ENCODE measurements at regions not wholly inside any gene's neighbourhood (a gene's known extent, or its start where the extent isn't known, plus 50 kb on each side); places are given as distances from the start of the nearest gene placed in this dataset.
A peak's percentile ranks its signal among the peaks of the same experiment; 100 is the strongest.

GRCh38 chr3:137692803-137693431 lies 71.2 kb upstream of the SOX14 start:
- peak; percentile 68 for DNase-seq
- H3K4me1 Mint-ChIP-seq (ENCODE audit: low read depth, unreplicated experiment) = no peaks in the 10 kb centered on the region
- no peak overlapping the region for H3K4me3 Mint-ChIP-seq (ENCODE audit: low read depth, unreplicated experiment)
- H3K36me3 Mint-ChIP-seq (ENCODE audit: insufficient read depth, unreplicated experiment) = no peaks in the 10 kb centered on the region
- peak; percentile 47 for TF ChIP-seq CTCF (IDR thresholded peaks at IDR 0.05; ENCODE audit: unreplicated experiment)
- H3K9me3 Mint-ChIP-seq (ENCODE audit: low read depth, unreplicated experiment) = peaks cover 2% of the 10 kb centered on the region
- intact Hi-C loops (cut with micrococcal nuclease; ENCODE audit: unreplicated experiment) = loop anchor here (1.0 kb wide), 2 partner anchors 588 to 661 kb away; no protein-coding TSS in a partner anchor
- H3K27me3 Mint-ChIP-seq (ENCODE audit: unreplicated experiment) = peaks cover 18% of the 10 kb centered on the region
- no TSS peak for BruUV-seq (replicated peaks)
- no peak overlapping the region for H3K27ac Mint-ChIP-seq (ENCODE audit: unreplicated experiment)
- CTCF ChIA-PET = interaction anchor here (0.9 to 1.7 kb wide), 6 partner anchors 9 to 588 kb away, joined by 3 to 7 read pairs (median 5); no protein-coding TSS in a partner anchor

- Mint-ChIP-seq H3K36me3 (ENCODE audit: insufficient read depth, unreplicated experiment) (no peaks in the 10 kb centered on the region), H3K9me3 (ENCODE audit: low read depth, unreplicated experiment) (peaks cover 2% of the 10 kb centered on the region), H3K27me3 (ENCODE audit: unreplicated experiment) (peaks cover 18% of the 10 kb centered on the region), H3K4me1 (ENCODE audit: low read depth, unreplicated experiment) (no peaks in the 10 kb centered on the region), H3K4me3 (ENCODE audit: low read depth, unreplicated experiment) (no peak overlapping the region), H3K27ac (ENCODE audit: unreplicated experiment) (no peak overlapping the region)
- intact Hi-C loops (cut with micrococcal nuclease; ENCODE audit: unreplicated experiment) = loop anchor here (1.0 kb wide), 2 partner anchors 588 to 661 kb away; no protein-coding TSS in a partner anchor
- BruUV-seq (replicated peaks) = no TSS peak
- CTCF ChIA-PET = interaction anchor here (1.0 kb wide), 1 partner anchor 434 kb away, joined by 3 read pairs; no protein-coding TSS in a partner anchor
- no peak for DNase-seq
- TF ChIP-seq CTCF (IDR thresholded peaks at IDR 0.05; ENCODE audit: unreplicated experiment) = no peak
These were observed 70.3 kb upstream of the SOX14 start for GRCh38 chr3:137693791-137694190.

GRCh38 chr3:137694836-137695235 lies 69.3 kb upstream of the SOX14 start:
- Mint-ChIP-seq H3K4me1 (ENCODE audit: low read depth, unreplicated experiment) (no peaks in the 10 kb centered on the region), H3K36me3 (ENCODE audit: insufficient read depth, unreplicated experiment) (no peaks in the 10 kb centered on the region), H3K9me3 (ENCODE audit: low read depth, unreplicated experiment) (peaks cover 2% of the 10 kb centered on the region), H3K27ac (ENCODE audit: unreplicated experiment) (no peak overlapping the region), H3K4me3 (ENCODE audit: low read depth, unreplicated experiment) (no peak overlapping the region), H3K27me3 (ENCODE audit: unreplicated experiment) (peaks cover 18% of the 10 kb centered on the region)
- BruUV-seq (replicated peaks) = no TSS peak
- DNase-seq = no peak
- TF ChIP-seq CTCF (IDR thresholded peaks at IDR 0.05; ENCODE audit: unreplicated experiment) = no peak
- intact Hi-C loops (cut with micrococcal nuclease; ENCODE audit: unreplicated experiment) = no loop called here
- CTCF ChIA-PET = no interaction called here

- H3K36me3 Mint-ChIP-seq (ENCODE audit: insufficient read depth, unreplicated experiment) = no peaks in the 10 kb centered on the region
- H3K27me3 Mint-ChIP-seq (ENCODE audit: unreplicated experiment) = peaks cover 18% of the 10 kb centered on the region
- intact Hi-C loops (cut with micrococcal nuclease; ENCODE audit: unreplicated experiment) = no loop called here
- CTCF ChIA-PET = no interaction called here
- no peak for TF ChIP-seq CTCF (IDR thresholded peaks at IDR 0.05; ENCODE audit: unreplicated experiment)
- BruUV-seq (replicated peaks) = no TSS peak
- no peak for DNase-seq
- H3K9me3 Mint-ChIP-seq (ENCODE audit: low read depth, unreplicated experiment) = peaks cover 2% of the 10 kb centered on the region
- H3K4me1 Mint-ChIP-seq (ENCODE audit: low read depth, unreplicated experiment) = no peaks in the 10 kb centered on the region
- no peak overlapping the region for H3K27ac Mint-ChIP-seq (ENCODE audit: unreplicated experiment)
- H3K4me3 Mint-ChIP-seq (ENCODE audit: low read depth, unreplicated experiment) = no peak overlapping the region
These were observed 68.8 kb upstream of the SOX14 start for GRCh38 chr3:137695351-137695750.

All from Calu3 (cell line).